A549 (cell line): ENCODE measurements at regions not wholly inside any gene's neighbourhood (a gene's known extent, or its start where the extent isn't known, plus 50 kb on each side); places are given as distances from the start of the nearest gene placed in this dataset.

Experiments used
- EP300 ChIP-seq, 2 experiments: fragments of >200 bp; sonication (Bioruptor Twin); formaldehyde crosslinking; IDR thresholded peaks; 2 replicates in 1 of 2; 3 replicates in 1 of 2; pipeline ENCODE4 v1.6.1; 2016 to 2017
- MYC ChIP-seq: IDR thresholded peaks from 2 replicates; pipeline ENCODE4 v1.6.1; 2012; ENCODE audit warnings: mild to moderate bottlenecking, inconsistent platforms, low read length, improper control_type of control experiment, borderline replicate concordance
- POLR2A ChIP-seq: IDR thresholded peaks from 2 replicates; pipeline ENCODE4 v1.6.1; 2012; ENCODE audit warnings: mild to moderate bottlenecking, low read length
- RCOR1 ChIP-seq: fragments of 150-350 bp; IDR thresholded peaks from 2 replicates; pipeline ENCODE4 v1.6.1; 2014; ENCODE audit warnings: antibody characterized with exemption, low read length, low read depth
- SMC3 ChIP-seq: fragments of >200 bp; sonication (Bioruptor Twin); formaldehyde crosslinking; IDR thresholded peaks from 3 replicates; pipeline ENCODE4 v1.6.1; 2018; ENCODE audit warnings: inconsistent platforms
- TF ChIP-seq, protein P1 (sequence below): IDR thresholded peaks from 2 replicates; pipeline ENCODE4 v1.6.1; 2012
- TF ChIP-seq, protein P2 (sequence below): fragments of >200 bp; sonication (Bioruptor Twin); formaldehyde crosslinking; IDR thresholded peaks from 3 replicates; pipeline ENCODE4 v1.5.1; 2016
- TF ChIP-seq, protein P3 (sequence below): fragments of >200 bp; sonication (Bioruptor Twin); formaldehyde crosslinking; IDR thresholded peaks from 3 replicates; pipeline ENCODE4 v1.6.1; 2016

DNA sequence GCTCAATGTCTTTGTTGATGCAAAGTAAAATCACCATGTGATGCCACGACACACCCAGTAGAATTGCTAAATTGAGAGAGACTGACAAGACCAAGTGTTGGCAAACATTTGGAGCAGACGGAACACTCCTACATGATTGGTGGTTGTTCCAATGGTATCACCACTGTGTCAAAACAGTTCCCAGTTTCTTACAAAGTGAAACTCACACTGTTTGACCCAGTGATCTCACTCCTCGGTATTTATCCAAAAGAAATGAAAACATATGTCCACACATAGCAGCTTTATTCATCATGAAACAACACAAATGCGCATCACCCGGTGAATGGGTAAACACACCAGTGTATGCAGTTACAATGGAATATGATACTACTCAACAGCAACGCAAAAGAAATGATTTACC is 74.0 kb upstream of the SULF2 start:
- TF ChIP-seq, protein P1, sequence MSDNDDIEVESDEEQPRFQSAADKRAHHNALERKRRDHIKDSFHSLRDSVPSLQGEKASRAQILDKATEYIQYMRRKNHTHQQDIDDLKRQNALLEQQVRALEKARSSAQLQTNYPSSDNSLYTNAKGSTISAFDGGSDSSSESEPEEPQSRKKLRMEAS: no peak
- TF ChIP-seq, protein P2, sequence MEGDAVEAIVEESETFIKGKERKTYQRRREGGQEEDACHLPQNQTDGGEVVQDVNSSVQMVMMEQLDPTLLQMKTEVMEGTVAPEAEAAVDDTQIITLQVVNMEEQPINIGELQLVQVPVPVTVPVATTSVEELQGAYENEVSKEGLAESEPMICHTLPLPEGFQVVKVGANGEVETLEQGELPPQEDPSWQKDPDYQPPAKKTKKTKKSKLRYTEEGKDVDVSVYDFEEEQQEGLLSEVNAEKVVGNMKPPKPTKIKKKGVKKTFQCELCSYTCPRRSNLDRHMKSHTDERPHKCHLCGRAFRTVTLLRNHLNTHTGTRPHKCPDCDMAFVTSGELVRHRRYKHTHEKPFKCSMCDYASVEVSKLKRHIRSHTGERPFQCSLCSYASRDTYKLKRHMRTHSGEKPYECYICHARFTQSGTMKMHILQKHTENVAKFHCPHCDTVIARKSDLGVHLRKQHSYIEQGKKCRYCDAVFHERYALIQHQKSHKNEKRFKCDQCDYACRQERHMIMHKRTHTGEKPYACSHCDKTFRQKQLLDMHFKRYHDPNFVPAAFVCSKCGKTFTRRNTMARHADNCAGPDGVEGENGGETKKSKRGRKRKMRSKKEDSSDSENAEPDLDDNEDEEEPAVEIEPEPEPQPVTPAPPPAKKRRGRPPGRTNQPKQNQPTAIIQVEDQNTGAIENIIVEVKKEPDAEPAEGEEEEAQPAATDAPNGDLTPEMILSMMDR: no peak
- no peak for TF ChIP-seq MYC
- no peak for TF ChIP-seq EP300 (IDR thresholded peaks at IDR 0.05)
- no peak for TF ChIP-seq POLR2A
- TF ChIP-seq, protein P3, sequence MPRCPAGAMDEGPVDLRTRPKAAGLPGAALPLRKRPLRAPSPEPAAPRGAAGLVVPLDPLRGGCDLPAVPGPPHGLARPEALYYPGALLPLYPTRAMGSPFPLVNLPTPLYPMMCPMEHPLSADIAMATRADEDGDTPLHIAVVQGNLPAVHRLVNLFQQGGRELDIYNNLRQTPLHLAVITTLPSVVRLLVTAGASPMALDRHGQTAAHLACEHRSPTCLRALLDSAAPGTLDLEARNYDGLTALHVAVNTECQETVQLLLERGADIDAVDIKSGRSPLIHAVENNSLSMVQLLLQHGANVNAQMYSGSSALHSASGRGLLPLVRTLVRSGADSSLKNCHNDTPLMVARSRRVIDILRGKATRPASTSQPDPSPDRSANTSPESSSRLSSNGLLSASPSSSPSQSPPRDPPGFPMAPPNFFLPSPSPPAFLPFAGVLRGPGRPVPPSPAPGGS: no peak
- no peak for TF ChIP-seq SMC3
- TF ChIP-seq RCOR1: no peak
